Sigmoid colon (tissue), 6 donors: ENCODE measurements at regions not wholly inside any gene's neighbourhood (a gene's known extent, or its start where the extent isn't known, plus 50 kb on each side); places are given as distances from the start of the nearest gene placed in this dataset.
"Not testable (repeated sequence)": the region's sequence is repeated elsewhere in the genome, so short reads cannot be mapped to it uniquely, and the experiment has no call there.

ENCODE experiments used
- DNase-seq: peaks from one replicate; pipeline ENCODE4 v3.0.0-alpha.2; 2019
- H3K27ac ChIP-seq, 4 donors: fragments of 200-600 bp; sonication (generic); one replicate each; pipeline ENCODE4 v1.5.1; 2016 to 2019; ENCODE audit warnings: mild to moderate bottlenecking in 1 of 4
- H3K27me3 ChIP-seq, 3 donors: fragments of 200-600 bp; sonication (generic); one replicate each; pipeline ENCODE4 v1.5.1; 2019; ENCODE audit warnings: mild to moderate bottlenecking in 1 of 3
- H3K36me3 ChIP-seq, 4 donors: fragments of 200-600 bp; sonication (generic); one replicate each; pipeline ENCODE4 v1.5.1; 2016 to 2019
- H3K4me1 ChIP-seq, 4 donors: fragments of 200-600 bp; sonication (generic); one replicate each; pipeline ENCODE4 v1.5.1; 2017 to 2019
- H3K4me3 ChIP-seq, 4 donors: fragments of 200-600 bp; sonication (generic); one replicate each; pipeline ENCODE4 v1.5.1; 2017 to 2019; ENCODE audit warnings: mild to moderate bottlenecking in 2 of 4, moderate library complexity in 1 of 4
- H3K9me3 ChIP-seq, 4 donors: fragments of 200-600 bp in 3 of 4; sonication (generic) in 3 of 4; one replicate each; pipeline versions ENCODE4 v1.5.1 to v1.6.1; 2013 to 2019
- CTCF ChIP-seq, 4 experiments: fragments of 450-650 bp in 3 of 4; fragments of 200-600 bp in 1 of 4; IDR thresholded peaks; one replicate each; pipeline ENCODE4 v1.5.1; 2016 to 2019; ENCODE audit warnings: antibody characterized with exemption in 4 of 4, mild to moderate bottlenecking in 3 of 4, moderate library complexity in 2 of 4
- EP300 ChIP-seq, 4 donors: sonication (generic); formaldehyde crosslinking; IDR thresholded peaks; one replicate each; pipeline ENCODE4 v1.6.1; 2017; ENCODE audit warnings: antibody characterized with exemption in 4 of 4
- POLR2A ChIP-seq, 2 donors: fragments of 450-650 bp; IDR thresholded peaks; one replicate each; pipeline ENCODE4 v1.6.1; 2016; ENCODE audit warnings: antibody characterized with exemption in 2 of 2, mild to moderate bottlenecking in 2 of 2, moderate library complexity in 2 of 2
- POLR2AphosphoS5 ChIP-seq, 4 donors: sonication (generic); formaldehyde crosslinking; IDR thresholded peaks; one replicate each; pipeline ENCODE4 v1.6.1; 2017; ENCODE audit warnings: antibody characterized with exemption in 4 of 4
- WGBS, 2 donors: extraction: QIAGEN DNeasy Blood & Tissue Kit; methylation state at CpG; one replicate each; pipeline ENCODE4 v1.1.7; 2013; 5-methylcytosine and 5-hydroxymethylcytosine counted together
- intact Hi-C: fragments of 100-400 bp; cut with DNase I; formaldehyde crosslinking; loops from one replicate; pipeline ENCODE4 v1.15.1; 2023
- donor health status: healthy with polysubstance abuse.
- donor health status: healthy.

GRCh38 chr3:24006-24405 is 172.6 kb upstream of the CHL1 start:
- intact Hi-C loops: no loop called here
- Histone ChIP-seq H3K27ac (no peak overlapping the region), H3K27me3 (peaks cover 0 to 8% (median 0%) of the 10 kb centered on the region in 3 donors), H3K9me3 (no peaks in the 10 kb centered on the region), H3K4me3 (no peak overlapping the region), H3K4me1 (no peaks in the 10 kb centered on the region), H3K36me3 (no peaks in the 10 kb centered on the region)
- DNase-seq: no peak
- 48 to 59% methylated on average over 3 of the region's 3 CpGs for WGBS, 2 donors
- TF ChIP-seq POLR2AphosphoS5 (IDR thresholded peaks at IDR 0.05) (no peak), CTCF (IDR thresholded peaks at IDR 0.05) (no peak), POLR2A (IDR thresholded peaks at IDR 0.05) (no peak), EP300 (IDR thresholded peaks at IDR 0.05) (no peak)

DNA sequence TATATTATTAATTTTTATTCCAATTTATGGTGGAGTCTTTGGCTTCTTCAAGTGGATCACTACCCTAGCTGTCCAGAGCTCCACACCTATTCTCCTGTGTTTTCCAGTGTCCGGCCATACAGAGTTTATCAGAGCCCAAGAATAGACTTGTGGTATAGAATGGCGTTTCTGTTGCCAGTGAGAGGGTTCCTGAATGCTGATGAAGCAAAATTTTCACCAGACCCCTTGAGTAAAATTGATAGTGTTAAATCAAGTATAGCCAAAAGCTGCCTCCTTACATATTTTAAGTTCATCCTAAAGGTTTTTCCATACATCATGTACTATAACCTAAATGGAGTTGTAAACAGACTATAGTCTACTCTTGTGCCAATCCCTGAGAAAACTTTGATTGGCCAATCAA is 171.5 kb upstream of the CHL1 start:
- Histone ChIP-seq H3K9me3 (no peaks in the 10 kb centered on the region), H3K27me3 (peaks cover 0 to 8% (median 0%) of the 10 kb centered on the region in 3 donors), H3K4me3 (no peak overlapping the region), H3K27ac (no peak overlapping the region), H3K36me3 (no peaks in the 10 kb centered on the region), H3K4me1 (no peaks in the 10 kb centered on the region)
- DNase-seq: no peak
- 52 to 84% methylated on average over 2 of the region's 2 CpGs for WGBS, 2 donors
- intact Hi-C loops: no loop called here
- TF ChIP-seq POLR2AphosphoS5 (IDR thresholded peaks at IDR 0.05) (no peak), CTCF (IDR thresholded peaks at IDR 0.05) (no peak), POLR2A (IDR thresholded peaks at IDR 0.05) (no peak), EP300 (IDR thresholded peaks at IDR 0.05) (no peak)

GRCh38 chr3:35985-36384 is 160.6 kb upstream of the CHL1 start:
- H3K36me3 ChIP-seq, H3K27ac ChIP-seq, DNase-seq, H3K4me1 ChIP-seq, H3K4me3 ChIP-seq, H3K9me3 ChIP-seq, intact Hi-C loops: not testable (repeated sequence)
- WGBS, 2 donors: 87 to 91% methylated on average over 1 of the region's 1 CpG
- peaks cover 0 to 12% (median 0%) of the 10 kb centered on the region in 3 donors for H3K27me3 ChIP-seq

GRCh38 chr3:42871-43744 is 153.5 kb upstream of the CHL1 start:
- 24 to 43% methylated on average over 9 of the region's 9 CpGs for WGBS, 2 donors
- DNase-seq, H3K9me3 ChIP-seq, intact Hi-C loops, H3K4me3 ChIP-seq, H3K4me1 ChIP-seq, H3K36me3 ChIP-seq, H3K27ac ChIP-seq: not testable (repeated sequence)
- H3K27me3 ChIP-seq: peaks cover 0 to 34% (median 0%) of the 10 kb centered on the region in 3 donors
- peak in 2 of 4 experiments; percentile 27 to 38 for TF ChIP-seq CTCF (IDR thresholded peaks at IDR 0.05)

DNA sequence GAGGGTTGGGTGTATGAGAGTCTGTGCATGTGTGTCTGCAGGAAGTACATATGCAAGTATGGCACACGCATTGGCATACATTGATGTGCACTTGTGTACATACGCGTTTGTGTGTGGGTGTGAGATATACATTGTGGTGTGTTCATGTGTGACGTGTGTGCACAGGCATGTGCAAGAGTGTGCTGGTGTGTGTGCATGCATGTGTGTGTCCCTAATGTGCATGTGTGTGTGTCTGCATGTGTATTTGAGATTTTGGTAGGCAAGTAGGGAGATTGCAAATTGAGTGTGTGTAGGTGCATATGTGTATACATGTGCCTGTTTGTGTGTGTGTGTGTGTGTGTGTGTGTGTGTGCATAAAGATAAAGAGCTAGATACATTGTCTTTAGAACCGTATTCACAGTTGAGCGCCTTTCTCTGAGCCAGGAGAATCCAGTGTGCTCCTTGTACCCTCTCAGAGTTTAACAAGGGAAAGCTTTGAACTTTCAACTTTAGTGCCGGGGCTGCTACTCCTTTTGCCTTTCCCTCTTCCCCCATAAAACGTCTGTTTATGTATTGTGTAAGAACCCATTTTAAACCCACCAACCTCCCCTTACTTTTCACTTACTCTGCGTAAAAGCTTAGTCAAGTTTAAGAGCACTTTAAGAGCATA is 152.4 kb upstream of the CHL1 start:
- intact Hi-C loops: no loop called here
- Histone ChIP-seq H3K4me3 (no peak overlapping the region), H3K9me3 (no peaks in the 10 kb centered on the region), H3K4me1 (no peaks in the 10 kb centered on the region), H3K36me3 (no peaks in the 10 kb centered on the region), H3K27ac (no peak overlapping the region), H3K27me3 (peaks cover 0 to 27% (median 0%) of the 10 kb centered on the region in 3 donors)
- no peak for TF ChIP-seq CTCF (IDR thresholded peaks at IDR 0.05)
- no peak for TF ChIP-seq EP300 (IDR thresholded peaks at IDR 0.05)
- no peak for TF ChIP-seq POLR2A (IDR thresholded peaks at IDR 0.05)
- no peak for TF ChIP-seq POLR2AphosphoS5 (IDR thresholded peaks at IDR 0.05)
- 54 to 66% methylated on average over 9 of the region's 9 CpGs for WGBS, 2 donors
- DNase-seq: no peak

DNA sequence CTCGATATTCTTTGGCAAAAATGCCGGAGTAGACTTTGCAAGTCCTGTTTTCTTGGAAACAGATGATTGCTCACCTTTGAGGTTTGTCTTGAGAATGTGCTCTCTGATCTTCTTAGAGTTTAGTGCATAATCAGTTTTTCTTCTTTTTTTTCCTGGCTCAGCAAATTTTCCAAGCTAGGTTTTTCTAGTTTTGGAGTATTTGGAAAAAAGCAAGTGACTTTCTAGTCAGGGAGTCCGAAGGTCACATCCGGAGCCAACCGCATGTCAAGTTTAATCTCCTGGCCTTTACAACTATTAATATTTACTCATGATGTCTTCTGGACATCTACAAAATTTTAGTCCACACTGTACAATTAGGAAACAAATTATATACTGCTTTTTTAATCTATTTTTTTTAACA is 151.6 kb upstream of the CHL1 start:
- H3K27me3 ChIP-seq: peaks cover 0 to 27% (median 0%) of the 10 kb centered on the region in 3 donors
- H3K27ac ChIP-seq, intact Hi-C loops, H3K36me3 ChIP-seq, H3K9me3 ChIP-seq, DNase-seq, H3K4me3 ChIP-seq, H3K4me1 ChIP-seq: not testable (repeated sequence)
- WGBS, 2 donors: 57 to 76% methylated on average over 5 of the region's 5 CpGs
